Heart right ventricle (tissue), 16 donors: ENCODE measurements at regions not wholly inside any gene's neighbourhood (a gene's known extent, or its start where the extent isn't known, plus 50 kb on each side); places are given as distances from the start of the nearest gene placed in this dataset.

ENCODE experiments used
- ATAC-seq, 8 donors: fragments of 200-7000 bp; cut with Tn5 transposase; one replicate each; pipeline ENCODE4 v1.9.1; 2020; ENCODE audit warnings: mild to moderate bottlenecking in 8 of 8, moderate library complexity in 8 of 8, moderate number of reproducible peaks in 1 of 8
- DNase-seq, 2 donors: peaks; one replicate each; pipeline ENCODE4 v3.0.0-alpha.2; 2020
- H3K27ac ChIP-seq, 10 donors: fragments of 200-600 bp; sonication (generic) in 2 of 10; one replicate each; pipeline versions ENCODE4 v1.5.0 to v1.8.0; 2020 to 2022; ENCODE audit warnings: mild to moderate bottlenecking in 3 of 10
- H3K27me3 ChIP-seq, 7 donors: fragments of 200-600 bp; one replicate each; pipeline ENCODE4 v1.8.0; 2021 to 2022; ENCODE audit warnings: mild to moderate bottlenecking in 2 of 7
- H3K36me3 ChIP-seq, 9 donors: fragments of 200-600 bp; sonication (generic) in 1 of 9; one replicate each; pipeline versions ENCODE4 v1.5.0 to v1.8.0; 2020 to 2022; ENCODE audit warnings: mild to moderate bottlenecking in 2 of 9
- H3K4me1 ChIP-seq, 9 donors: fragments of 200-600 bp; sonication (generic) in 1 of 9; one replicate each; pipeline versions ENCODE4 v1.5.0 to v1.8.0; 2020 to 2022; ENCODE audit warnings: mild to moderate bottlenecking in 4 of 9
- H3K4me3 ChIP-seq, 10 donors: fragments of 200-600 bp; sonication (generic) in 2 of 10; one replicate each; pipeline versions ENCODE4 v1.5.0 to v1.8.0; 2020 to 2022; ENCODE audit warnings: mild to moderate bottlenecking in 7 of 10, moderate library complexity in 2 of 10
- H3K9me3 ChIP-seq, 11 donors: fragments of 200-600 bp in 10 of 11; sonication (generic) in 2 of 11; one replicate each; pipeline versions ENCODE4 v1.5.0 to v1.8.0; 2013 to 2022; ENCODE audit warnings: mild to moderate bottlenecking in 2 of 11, control low read depth in 1 of 11, moderate library complexity in 1 of 11
- WGBS, 2 donors: extraction: QIAGEN DNeasy Blood & Tissue Kit; methylation state at CpG; one replicate each; pipeline ENCODE4 v1.1.7; 2013; ENCODE audit warnings: inconsistent platforms in 1 of 2; 5-methylcytosine and 5-hydroxymethylcytosine counted together
- intact Hi-C, 10 donors: fragments of 100-400 bp; cut with DNase I; formaldehyde crosslinking; loops; one replicate each; pipeline versions ENCODE4 v1.11.1 to v1.14.2; 2022
- TF ChIP-seq, protein P1 (sequence below), 9 donors: fragments of 200-600 bp; sonication (generic) in 2 of 9; IDR thresholded peaks; one replicate each; pipeline versions ENCODE4 v1.5.0 to v1.8.0; 2021 to 2022; ENCODE audit warnings: antibody characterized with exemption in 9 of 9, mild to moderate bottlenecking in 5 of 9, moderate library complexity in 1 of 9
- donor health status: Arrhythmogenic right ventricular cardiomyopathy.
- donor health status: ischemic (EF 13 %, LVEDD 7.1; RV severe dilation, severe dysfunction).
- donor health status: healthy with polysubstance abuse.
- donor health status: DM: no; HTN: yes; CAD: no.
- donor health status: DM: no; HTN: no; CAD: no.
- donor health status: ischemic (EF 25% LVEDD 6.9; RV normal size, moderate dysfunction).
- donor health status: ischemic (EF 25% LVEDD 5.7; RV mildly dilated, moderate dysfunction).
- donor health status: healthy.
- donor health status: DM: yes; HTN: yes; CAD: no.
- donor health status: Ischemic cardiomyopathy.
- donor health status: ischemic (EF 35%, LVEDD 5.7; RV mildly dilated, moderate dysfunction).
- donor health status: nonischemic (EF 11% LVEDD 7.7; RV severe dilation, severe dysfunction).
- donor health status: DM: yes; HTN: yes; CAD: no.
- donor health status: PGD.
- donor health status: ischemic (EF 29% LVEDD 5.4; RV normal size, mild dysfunction).
- donor health status: nonischemic (EF 23%, LVEDD 6.1; RV moderate dilation, normal function).

DNA sequence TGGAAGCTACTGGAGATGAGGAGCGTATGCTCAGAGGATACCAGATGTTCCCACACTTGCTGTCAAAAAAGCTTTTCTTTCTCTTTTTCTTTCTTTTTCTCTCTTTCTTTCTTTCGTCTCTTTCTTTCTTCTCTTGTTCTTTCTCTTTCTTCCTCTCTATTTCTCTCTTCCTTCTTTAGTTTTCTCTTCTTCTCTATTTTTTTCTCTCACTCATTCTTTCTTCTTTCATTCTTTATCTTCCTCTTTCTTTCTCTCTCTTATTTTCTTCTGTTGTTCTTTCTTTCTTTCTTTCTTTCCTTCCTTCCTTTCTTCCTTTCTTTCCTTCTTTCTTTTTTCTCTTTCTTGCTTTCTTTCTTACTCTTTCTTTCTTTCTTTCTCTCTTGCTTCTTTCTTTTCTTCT lies 457.6 kb downstream of the CMPK2 start:
- no peaks in the 10 kb centered on the region for H3K4me1 ChIP-seq
- no peak overlapping the region for H3K27ac ChIP-seq
- H3K27me3 ChIP-seq, result peaks cover 0 to 20% (median 2%) of the 10 kb centered on the region in 7 donors
- TF ChIP-seq, protein P1, sequence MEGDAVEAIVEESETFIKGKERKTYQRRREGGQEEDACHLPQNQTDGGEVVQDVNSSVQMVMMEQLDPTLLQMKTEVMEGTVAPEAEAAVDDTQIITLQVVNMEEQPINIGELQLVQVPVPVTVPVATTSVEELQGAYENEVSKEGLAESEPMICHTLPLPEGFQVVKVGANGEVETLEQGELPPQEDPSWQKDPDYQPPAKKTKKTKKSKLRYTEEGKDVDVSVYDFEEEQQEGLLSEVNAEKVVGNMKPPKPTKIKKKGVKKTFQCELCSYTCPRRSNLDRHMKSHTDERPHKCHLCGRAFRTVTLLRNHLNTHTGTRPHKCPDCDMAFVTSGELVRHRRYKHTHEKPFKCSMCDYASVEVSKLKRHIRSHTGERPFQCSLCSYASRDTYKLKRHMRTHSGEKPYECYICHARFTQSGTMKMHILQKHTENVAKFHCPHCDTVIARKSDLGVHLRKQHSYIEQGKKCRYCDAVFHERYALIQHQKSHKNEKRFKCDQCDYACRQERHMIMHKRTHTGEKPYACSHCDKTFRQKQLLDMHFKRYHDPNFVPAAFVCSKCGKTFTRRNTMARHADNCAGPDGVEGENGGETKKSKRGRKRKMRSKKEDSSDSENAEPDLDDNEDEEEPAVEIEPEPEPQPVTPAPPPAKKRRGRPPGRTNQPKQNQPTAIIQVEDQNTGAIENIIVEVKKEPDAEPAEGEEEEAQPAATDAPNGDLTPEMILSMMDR (IDR thresholded peaks at IDR 0.05), result no peak
- intact Hi-C loops, result no loop called here
- WGBS, 2 donors, result 71 to 78% methylated on average over 2 of the region's 2 CpGs
- H3K36me3 ChIP-seq, result no peaks in the 10 kb centered on the region
- ATAC-seq (no peak), DNase-seq (no peak)
- H3K9me3 ChIP-seq, result peaks cover 0 to 9% (median 0%) of the 10 kb centered on the region in 11 donors
- H3K4me3 ChIP-seq, result no peak overlapping the region

DNA sequence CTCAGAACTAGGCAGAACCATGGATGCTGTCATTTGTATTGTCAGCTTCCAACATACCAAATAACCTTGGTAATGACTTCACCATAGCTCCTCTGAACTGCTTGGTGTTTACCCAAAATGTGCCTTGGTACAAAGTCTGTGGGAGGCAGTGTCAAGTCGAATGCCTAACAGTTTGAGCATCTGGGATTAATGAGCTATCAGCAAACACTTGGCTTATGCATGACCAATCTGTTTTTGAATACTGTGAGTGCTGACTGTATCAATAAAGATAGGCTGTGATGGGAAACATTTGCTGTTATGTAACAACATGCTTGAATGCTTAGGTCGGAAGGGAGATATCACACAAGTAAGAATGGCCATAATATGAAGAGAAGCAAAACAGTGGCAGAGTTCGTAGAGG lies 455.4 kb downstream of the CMPK2 start:
- ATAC-seq, result no peak
- DNase-seq, result no peak
- H3K27me3 ChIP-seq, result peaks cover 0 to 20% (median 2%) of the 10 kb centered on the region in 7 donors
- 38 to 43% methylated on average over 3 of the region's 3 CpGs for WGBS, 2 donors
- H3K9me3 ChIP-seq, result no peaks in the 10 kb centered on the region
- no peak overlapping the region for H3K27ac ChIP-seq
- intact Hi-C loops, result loop anchor here in 1 of 10 donors (5.0 kb wide), 1 partner anchor 1353 kb away; no protein-coding TSS in a partner anchor
- H3K4me1 ChIP-seq, result no peaks in the 10 kb centered on the region
- TF ChIP-seq, protein P1 (IDR thresholded peaks at IDR 0.05), result no peak
- no peak overlapping the region for H3K4me3 ChIP-seq
- H3K36me3 ChIP-seq, result no peaks in the 10 kb centered on the region

DNA sequence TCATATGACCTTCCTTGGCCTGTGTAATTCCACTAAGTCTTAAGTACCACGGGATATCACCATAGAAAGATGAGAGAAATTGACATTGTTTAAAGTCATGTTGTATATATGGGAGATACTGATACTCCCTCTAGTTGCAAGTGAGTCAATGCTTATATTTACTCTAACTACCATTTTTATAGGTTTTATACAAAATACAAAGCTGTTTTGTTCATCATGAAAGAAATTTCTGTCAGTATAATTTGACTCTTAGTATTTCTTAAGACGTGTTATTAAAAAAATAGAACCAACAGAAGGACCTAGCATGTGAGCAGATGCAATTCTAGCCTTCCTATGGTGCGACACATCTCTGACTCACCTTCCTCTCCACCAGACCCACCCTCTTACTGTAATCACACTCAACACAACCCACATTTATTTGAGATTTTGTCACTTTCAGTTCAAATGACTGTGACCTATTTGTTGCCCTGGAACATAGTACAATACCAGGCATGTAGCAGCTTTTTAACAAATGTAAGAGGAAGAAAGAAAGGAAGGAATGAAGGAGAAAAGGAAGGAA lies 453.1 kb downstream of the CMPK2 start:
- intact Hi-C loops, result loop anchor here in 1 of 10 donors (5.0 kb wide), 1 partner anchor 1355 kb away; no protein-coding TSS in a partner anchor
- TF ChIP-seq, protein P1 (IDR thresholded peaks at IDR 0.05), result no peak
- ATAC-seq (no peak), DNase-seq (no peak)
- no peak overlapping the region for H3K27ac ChIP-seq
- H3K4me3 ChIP-seq, result no peak overlapping the region
- WGBS, 2 donors, result 67 to 80% methylated on average over 3 of the region's 3 CpGs
- no peaks in the 10 kb centered on the region for H3K9me3 ChIP-seq
- H3K27me3 ChIP-seq, result peaks cover 0 to 20% (median 2%) of the 10 kb centered on the region in 7 donors
- H3K4me1 ChIP-seq, result no peaks in the 10 kb centered on the region
- no peaks in the 10 kb centered on the region for H3K36me3 ChIP-seq

DNA sequence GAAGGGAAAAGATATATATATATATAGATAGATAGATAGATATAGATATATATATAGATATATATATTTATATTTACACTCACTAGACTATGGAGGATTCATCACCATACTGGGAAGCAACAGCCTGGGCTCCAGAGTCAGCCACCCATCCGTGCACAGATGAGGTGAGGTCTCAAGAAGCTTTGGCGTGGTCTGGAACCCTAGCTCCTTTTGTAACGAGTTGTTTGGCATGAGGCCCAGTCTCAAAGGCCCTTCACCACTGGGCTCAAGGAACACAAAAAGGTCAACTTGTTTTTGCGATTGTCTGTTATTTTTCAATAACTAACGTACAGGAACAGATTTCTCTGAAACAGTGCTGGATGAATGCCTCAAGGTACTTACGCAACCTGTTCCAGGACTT lies 448.7 kb downstream of the CMPK2 start:
- H3K9me3 ChIP-seq, result no peaks in the 10 kb centered on the region
- TF ChIP-seq, protein P1 (IDR thresholded peaks at IDR 0.05), result no peak
- no peak for DNase-seq
- intact Hi-C loops, result no loop called here
- no peak overlapping the region for H3K27ac ChIP-seq
- H3K4me3 ChIP-seq, result no peak overlapping the region
- no peak for ATAC-seq
- WGBS, 2 donors, result 78 to 79% methylated on average over 6 of the region's 6 CpGs
- H3K27me3 ChIP-seq, result no peaks in the 10 kb centered on the region
- no peaks in the 10 kb centered on the region for H3K36me3 ChIP-seq
- H3K4me1 ChIP-seq, result no peaks in the 10 kb centered on the region
